Ishikawa (cell line): ENCODE measurements at regions not wholly inside any gene's neighbourhood (a gene's known extent, or its start where the extent isn't known, plus 50 kb on each side); places are given as distances from the start of the nearest gene placed in this dataset.

Source experiments
- CEBPB ChIP-seq: IDR thresholded peaks from 2 replicates; pipeline ENCODE4 v1.6.1; 2012
- CREB1 ChIP-seq: IDR thresholded peaks from 2 replicates; pipeline ENCODE4 v1.6.1; 2012; ENCODE audit warnings: low read depth
- EGR1 ChIP-seq: IDR thresholded peaks from 2 replicates; pipeline ENCODE4 v1.6.1; 2012
- EP300 ChIP-seq: IDR thresholded peaks from 2 replicates; pipeline ENCODE4 v1.6.1; 2012; ENCODE audit warnings: borderline replicate concordance
- FOXM1 ChIP-seq: IDR thresholded peaks from 2 replicates; pipeline ENCODE4 v1.6.1; 2012; ENCODE audit warnings: low read depth, borderline replicate concordance
- MAX ChIP-seq: IDR thresholded peaks from 2 replicates; pipeline ENCODE4 v1.6.1; 2012
- NFIC ChIP-seq: IDR thresholded peaks from 2 replicates; pipeline ENCODE4 v1.6.1; 2012
- RAD21 ChIP-seq: IDR thresholded peaks from 2 replicates; pipeline ENCODE4 v1.6.1; 2012; ENCODE audit warnings: low read depth
- REST ChIP-seq: IDR thresholded peaks from 2 replicates; pipeline ENCODE4 v1.6.1; 2012; ENCODE audit warnings: low read depth, mild to moderate bottlenecking
- TAF1 ChIP-seq: IDR thresholded peaks from 2 replicates; pipeline ENCODE4 v1.6.1; 2012; ENCODE audit warnings: low read depth, mild to moderate bottlenecking
- TCF12 ChIP-seq: IDR thresholded peaks from 2 replicates; pipeline ENCODE4 v1.6.1; 2012; ENCODE audit warnings: low read depth
- TEAD4 ChIP-seq: IDR thresholded peaks from 2 replicates; pipeline ENCODE4 v1.6.1; 2012
- YY1 ChIP-seq: IDR thresholded peaks from 2 replicates; pipeline ENCODE4 v1.6.1; 2012; ENCODE audit warnings: low read depth
- ZBTB7A ChIP-seq: IDR thresholded peaks from 2 replicates; pipeline ENCODE4 v1.6.1; 2012; ENCODE audit warnings: low read depth
- TF ChIP-seq, protein P1 (sequence below): IDR thresholded peaks from 2 replicates; pipeline ENCODE4 v1.6.1; 2012

- no peak for TF ChIP-seq TCF12
- TF ChIP-seq FOXM1: no peak
- TF ChIP-seq, protein P1, sequence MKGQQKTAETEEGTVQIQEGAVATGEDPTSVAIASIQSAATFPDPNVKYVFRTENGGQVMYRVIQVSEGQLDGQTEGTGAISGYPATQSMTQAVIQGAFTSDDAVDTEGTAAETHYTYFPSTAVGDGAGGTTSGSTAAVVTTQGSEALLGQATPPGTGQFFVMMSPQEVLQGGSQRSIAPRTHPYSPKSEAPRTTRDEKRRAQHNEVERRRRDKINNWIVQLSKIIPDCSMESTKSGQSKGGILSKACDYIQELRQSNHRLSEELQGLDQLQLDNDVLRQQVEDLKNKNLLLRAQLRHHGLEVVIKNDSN: no peak
- no peak for TF ChIP-seq CEBPB
Observed at GRCh38 chr18:64330161-64330560, 181.3 kb upstream of the LINC00305 start.

- no peak for TF ChIP-seq FOXM1
- no peak for TF ChIP-seq EP300
- no peak for TF ChIP-seq EGR1
- no peak for TF ChIP-seq MAX
- TF ChIP-seq TEAD4: no peak
- TF ChIP-seq RAD21: no peak
- TF ChIP-seq CEBPB: no peak
- no peak for TF ChIP-seq YY1
- no peak for TF ChIP-seq NFIC
- no peak for TF ChIP-seq CREB1
- TF ChIP-seq TCF12: no peak
- no peak for TF ChIP-seq ZBTB7A
- TF ChIP-seq, protein P1: no peak
- TF ChIP-seq REST: no peak
Observed at GRCh38 chr18:64322189-64322588, 173.3 kb upstream of the LINC00305 start.

DNA sequence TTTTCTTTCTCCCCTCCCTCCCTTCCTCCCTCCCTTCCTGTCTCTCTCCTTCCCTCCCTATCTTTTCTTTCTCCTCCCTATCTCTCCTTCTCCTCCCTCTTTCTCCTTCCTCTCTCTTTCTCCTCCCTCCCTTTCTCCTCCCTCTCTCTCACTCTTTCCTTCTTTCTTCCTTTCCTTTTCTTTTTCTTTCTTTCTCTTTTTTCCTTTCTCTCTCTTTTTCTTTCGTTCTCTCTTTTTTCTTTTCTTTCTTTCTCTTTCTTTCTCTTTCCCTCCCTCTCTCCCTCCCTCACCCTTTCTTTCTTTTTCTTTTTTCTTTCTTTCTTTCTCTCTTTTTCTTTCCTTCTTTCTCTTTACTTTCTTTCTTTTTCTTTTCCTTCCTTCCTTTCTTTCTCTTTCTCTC lies 169.7 kb upstream of the LINC00305 start:
- TF ChIP-seq FOXM1 (no peak), REST (no peak), RAD21 (no peak), ZBTB7A (no peak), EP300 (no peak), CREB1 (no peak), MAX (no peak), CEBPB (no peak), YY1 (no peak), TEAD4 (no peak), TAF1 (no peak), TCF12 (no peak), EGR1 (no peak), NFIC (no peak)
- TF ChIP-seq, protein P1: no peak

GRCh38 chr18:64311859-64312258 lies 163.0 kb upstream of the LINC00305 start:
- TF ChIP-seq RAD21 (no peak), YY1 (no peak), ZBTB7A (no peak), CREB1 (no peak), EGR1 (no peak), REST (no peak), TEAD4 (no peak), MAX (no peak), EP300 (no peak), CEBPB (no peak), TAF1 (no peak), FOXM1 (no peak), NFIC (no peak), TCF12 (no peak)
- TF ChIP-seq, protein P1: no peak
